Testis (tissue), 2 donors: ENCODE measurements at regions not wholly inside any gene's neighbourhood (a gene's known extent, or its start where the extent isn't known, plus 50 kb on each side); places are given as distances from the start of the nearest gene placed in this dataset.

Source experiments
- DNase-seq: peaks from one replicate; pipeline ENCODE4 v3.0.0-alpha.2; 2019
- H3K27ac ChIP-seq, 2 donors: fragments of 200-600 bp; sonication (generic); one replicate each; pipeline ENCODE4 v1.5.1; 2019
- H3K27me3 ChIP-seq: fragments of 200-600 bp; sonication (generic); one replicate; pipeline ENCODE4 v1.5.1; 2019
- H3K36me3 ChIP-seq: fragments of 200-600 bp; sonication (generic); one replicate; pipeline ENCODE4 v1.5.1; 2017; ENCODE audit warnings: low read depth; ENCODE audit errors: missing control alignments
- H3K4me1 ChIP-seq: fragments of 200-600 bp; sonication (generic); one replicate; pipeline ENCODE4 v1.5.1; 2019
- H3K4me3 ChIP-seq, 2 donors: fragments of 200-600 bp; sonication (generic); one replicate each; pipeline ENCODE4 v1.5.1; 2017 to 2019
- H3K9me3 ChIP-seq: fragments of 200-600 bp; sonication (generic); one replicate; pipeline ENCODE4 v1.5.1; 2017
- CTCF ChIP-seq, 3 experiments: fragments of 450-650 bp in 2 of 3; fragments of 200-600 bp in 1 of 3; sonication (generic) in 1 of 3; IDR thresholded peaks; one replicate each; pipeline ENCODE4 v1.5.1; 2016 to 2019; ENCODE audit warnings: antibody characterized with exemption in 3 of 3, mild to moderate bottlenecking in 2 of 3, moderate library complexity in 1 of 3
- POLR2A ChIP-seq: fragments of 450-650 bp; IDR thresholded peaks from one replicate; pipeline ENCODE4 v1.6.1; 2017; ENCODE audit warnings: antibody characterized with exemption, mild to moderate bottlenecking, moderate library complexity
- WGBS, 2 donors: methylation state at CpG; one replicate each; pipeline ENCODE4 v1.1.5; 2018; 5-methylcytosine and 5-hydroxymethylcytosine counted together
- intact Hi-C: fragments of 100-400 bp; cut with DNase I; formaldehyde crosslinking; loops from one replicate; pipeline ENCODE4 v1.15.1; 2023; ENCODE audit warnings: low total_unique reads
- small RNA-seq, 2 donors: library from RNA; depleted of rRNA; stranded (forward); fragments of <200 nt; gene quantifications; one replicate each; pipeline ENCODE3, GENCODE V24; 2016

- Histone ChIP-seq H3K4me3 (no peak overlapping the region), H3K9me3 (no peaks in the 10 kb centered on the region), H3K4me1 (peaks cover 2% of the 10 kb centered on the region), H3K36me3 (no peaks in the 10 kb centered on the region), H3K27ac (no peak overlapping the region), H3K27me3 (no peaks in the 10 kb centered on the region)
- WGBS, 2 donors: 79 to 80% methylated on average over 7 of the region's 7 CpGs
- no peak for DNase-seq
- intact Hi-C loops: no loop called here
- TF ChIP-seq CTCF (IDR thresholded peaks at IDR 0.05): no peak
- TF ChIP-seq POLR2A: no peak
Measured at GRCh38 chr2:64938607-64939285, 50.5 kb upstream of the SLC1A4 start.

GRCh38 chr2:64939332-64939917 is 49.8 kb upstream of the SLC1A4 start:
- H3K4me3 ChIP-seq: no peak overlapping the region
- peaks cover 4% of the 10 kb centered on the region for H3K4me1 ChIP-seq
- no peaks in the 10 kb centered on the region for H3K9me3 ChIP-seq
- no peaks in the 10 kb centered on the region for H3K36me3 ChIP-seq
- intact Hi-C loops: no loop called here
- no peak overlapping the region for H3K27ac ChIP-seq
- no peak for DNase-seq
- TF ChIP-seq POLR2A (no peak), CTCF (IDR thresholded peaks at IDR 0.05) (no peak)
- WGBS, 2 donors: 82% methylated on average over 12 of the region's 12 CpGs
- H3K27me3 ChIP-seq: no peaks in the 10 kb centered on the region

Small RNA genes in the stretch of these regions (small RNA-seq; reads per million reads assigned to genes)
- gene RF00019 (0 reads per million in 2 donors), gene RN7SL211P (0 reads per million in 2 donors), gene RN7SL341P (0 reads per million in 2 donors)
